NB4 (cell line): ENCODE measurements at regions not wholly inside any gene's neighbourhood (a gene's known extent, or its start where the extent isn't known, plus 50 kb on each side); places are given as distances from the start of the nearest gene placed in this dataset.

Experiments
- CTCF ChIP-seq: IDR thresholded peaks from one replicate; pipeline ENCODE4 v1.5.1; 2012; ENCODE audit warnings: low read depth, low read length
- MAX ChIP-seq: IDR thresholded peaks from 2 replicates; pipeline ENCODE4 v1.6.1; 2011; ENCODE audit warnings: low read depth, low read length
- MYC ChIP-seq: IDR thresholded peaks from 2 replicates; pipeline ENCODE4 v1.6.1; 2011; ENCODE audit warnings: low read depth, low read length
- POLR2A ChIP-seq: IDR thresholded peaks from 2 replicates; pipeline ENCODE4 v1.6.1; 2011; ENCODE audit warnings: mild to moderate bottlenecking; ENCODE audit not compliant: insufficient read length; ENCODE audit errors: extremely low read depth

GRCh38 chr7:142377567-142377966 is 119.7 kb upstream of the PRSS58 start:
- TF ChIP-seq CTCF (no peak), POLR2A (no peak), MYC (no peak), MAX (no peak)
